Lung (tissue), 11 donors: ENCODE measurements at regions not wholly inside any gene's neighbourhood (a gene's known extent, or its start where the extent isn't known, plus 50 kb on each side); places are given as distances from the start of the nearest gene placed in this dataset.

Experiments
- ATAC-seq: fragments of 200-7000 bp; cut with Tn5 transposase; one replicate; pipeline ENCODE4 v1.9.1; 2020; ENCODE audit warnings: moderate number of reproducible peaks; ENCODE audit not compliant: insufficient read depth, low FRiP score
- DNase-seq, 3 donors: peaks; one replicate each; pipeline ENCODE4 v3.0.0-alpha.2; 2013 to 2017
- H3K27ac ChIP-seq, 2 donors: one replicate each; pipeline ENCODE4 v1.5.1; 2013; ENCODE audit warnings: mild to moderate bottlenecking in 2 of 2, moderate library complexity in 2 of 2, control low read depth in 1 of 2, inconsistent platforms in 1 of 2, low read depth in 1 of 2, low read length in 1 of 2
- H3K27me3 ChIP-seq, 3 donors: one replicate each; pipeline ENCODE4 v1.5.1; 2013; ENCODE audit warnings: low read length in 2 of 3; ENCODE audit not compliant: control insufficient read depth in 3 of 3, insufficient read depth in 3 of 3
- H3K36me3 ChIP-seq, 4 donors: one replicate each; pipeline ENCODE4 v1.5.1; 2013; ENCODE audit warnings: low read length in 4 of 4, mild to moderate bottlenecking in 1 of 4, moderate library complexity in 1 of 4; ENCODE audit not compliant: control insufficient read depth in 4 of 4, insufficient read depth in 4 of 4
- H3K4me1 ChIP-seq, 5 donors: one replicate each; pipeline ENCODE4 v1.5.1; 2013; ENCODE audit warnings: low read length in 5 of 5, mild to moderate bottlenecking in 2 of 5, moderate library complexity in 1 of 5; ENCODE audit not compliant: control insufficient read depth in 5 of 5, insufficient read depth in 5 of 5
- H3K4me3 ChIP-seq: one replicate; pipeline ENCODE4 v1.5.1; 2013; ENCODE audit warnings: mild to moderate bottlenecking, control low read depth, moderate library complexity
- H3K9ac ChIP-seq, 2 donors: one replicate each; pipeline ENCODE4 v1.5.1; 2013; ENCODE audit warnings: low read length in 2 of 2, control low read depth in 1 of 2; ENCODE audit not compliant: insufficient read depth in 1 of 2
- H3K9me3 ChIP-seq, 4 donors: one replicate each; pipeline ENCODE4 v1.5.1; 2013; ENCODE audit warnings: low read length in 3 of 4, mild to moderate bottlenecking in 1 of 4, moderate library complexity in 1 of 4; ENCODE audit not compliant: control insufficient read depth in 4 of 4, insufficient read depth in 3 of 4
- WGBS, 2 donors: extraction: QIAGEN DNeasy Blood & Tissue Kit; methylation state at CpG; one replicate each; pipeline ENCODE4 v1.1.7; 2013; 5-methylcytosine and 5-hydroxymethylcytosine counted together
- TF ChIP-seq, protein P1 (sequence below): IDR thresholded peaks from 2 replicates; pipeline ENCODE4 v1.5.1; 2012; ENCODE audit warnings: mild to moderate bottlenecking; ENCODE audit errors: control extremely low read depth, extremely low read depth
- donor health status: control.
- donor health status: control.
- donor health status: Bipolar disorder and iron deficiency.
- donor health status: healthy.
- donor health status: DM: yes; HTN: yes; CAD: no.

DNA sequence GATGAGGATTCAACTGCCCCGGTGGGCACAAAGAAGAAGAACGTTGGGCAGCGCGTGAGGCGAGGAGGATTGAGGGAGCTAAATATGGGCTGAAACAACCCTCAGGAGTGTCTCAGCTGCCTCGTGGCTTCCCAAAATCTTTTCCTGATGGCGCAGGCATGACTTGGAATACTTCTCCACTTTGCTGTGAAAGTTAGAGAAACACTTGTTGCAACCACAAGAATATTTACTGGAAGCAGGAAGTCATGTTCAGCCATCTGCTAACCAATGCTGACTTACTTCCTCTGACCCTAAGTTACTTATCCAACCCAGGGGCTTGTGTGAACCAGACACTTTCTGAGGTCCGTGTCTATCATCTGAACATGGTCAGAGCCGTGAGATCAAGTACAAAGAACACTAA, 148.8 kb downstream of the ARL4C start:
- TF ChIP-seq, protein P1, sequence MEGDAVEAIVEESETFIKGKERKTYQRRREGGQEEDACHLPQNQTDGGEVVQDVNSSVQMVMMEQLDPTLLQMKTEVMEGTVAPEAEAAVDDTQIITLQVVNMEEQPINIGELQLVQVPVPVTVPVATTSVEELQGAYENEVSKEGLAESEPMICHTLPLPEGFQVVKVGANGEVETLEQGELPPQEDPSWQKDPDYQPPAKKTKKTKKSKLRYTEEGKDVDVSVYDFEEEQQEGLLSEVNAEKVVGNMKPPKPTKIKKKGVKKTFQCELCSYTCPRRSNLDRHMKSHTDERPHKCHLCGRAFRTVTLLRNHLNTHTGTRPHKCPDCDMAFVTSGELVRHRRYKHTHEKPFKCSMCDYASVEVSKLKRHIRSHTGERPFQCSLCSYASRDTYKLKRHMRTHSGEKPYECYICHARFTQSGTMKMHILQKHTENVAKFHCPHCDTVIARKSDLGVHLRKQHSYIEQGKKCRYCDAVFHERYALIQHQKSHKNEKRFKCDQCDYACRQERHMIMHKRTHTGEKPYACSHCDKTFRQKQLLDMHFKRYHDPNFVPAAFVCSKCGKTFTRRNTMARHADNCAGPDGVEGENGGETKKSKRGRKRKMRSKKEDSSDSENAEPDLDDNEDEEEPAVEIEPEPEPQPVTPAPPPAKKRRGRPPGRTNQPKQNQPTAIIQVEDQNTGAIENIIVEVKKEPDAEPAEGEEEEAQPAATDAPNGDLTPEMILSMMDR = no peak
- Histone ChIP-seq H3K4me3 (no peak overlapping the region), H3K9me3 (peaks cover 0 to 3% (median 0%) of the 10 kb centered on the region in 4 donors), H3K9ac (no peak overlapping the region), H3K4me1 (peaks cover 0 to 15% (median 0%) of the 10 kb centered on the region in 5 donors), H3K27ac (no peak overlapping the region), H3K27me3 (peaks cover 0 to 2% (median 0%) of the 10 kb centered on the region in 3 donors), H3K36me3 (no peaks in the 10 kb centered on the region)
- 58 to 61% methylated on average over 9 of the region's 9 CpGs for WGBS, 2 donors
- DNase-seq (no peak), ATAC-seq (no peak)

DNA sequence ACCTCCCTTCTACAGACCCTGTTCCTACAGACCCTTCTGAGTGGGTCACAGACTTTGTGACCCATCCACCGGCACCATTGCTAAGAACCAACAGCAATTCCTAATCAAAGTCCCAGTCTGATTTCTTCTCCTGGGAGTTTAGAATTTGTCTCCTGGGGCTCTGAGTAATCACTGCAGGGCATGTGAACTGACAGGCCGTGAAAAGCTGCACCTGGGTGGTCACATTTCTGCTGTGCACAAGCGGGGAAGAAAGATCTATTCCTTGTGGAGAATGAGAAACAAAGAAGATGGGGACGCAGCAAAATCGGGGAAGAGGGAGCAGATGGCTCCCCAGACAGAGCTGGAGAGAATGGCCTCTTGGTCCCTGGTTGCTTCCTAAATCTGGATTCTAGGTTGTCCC, 151.0 kb downstream of the ARL4C start:
- ATAC-seq = no peak
- no peaks in the 10 kb centered on the region for H3K9me3 ChIP-seq
- H3K9ac ChIP-seq = no peak overlapping the region
- 92 to 95% methylated on average over 5 of the region's 5 CpGs for WGBS, 2 donors
- no peak for DNase-seq
- TF ChIP-seq, protein P1 = no peak
- H3K27me3 ChIP-seq = peaks cover 0 to 2% (median 0%) of the 10 kb centered on the region in 3 donors
- H3K4me3 ChIP-seq = no peak overlapping the region
- H3K4me1 ChIP-seq = peaks cover 0 to 18% (median 0%) of the 10 kb centered on the region in 5 donors
- H3K27ac ChIP-seq = no peak overlapping the region
- no peaks in the 10 kb centered on the region for H3K36me3 ChIP-seq

- no peaks in the 10 kb centered on the region for H3K9me3 ChIP-seq
- no peak overlapping the region for H3K27ac ChIP-seq
- H3K4me1 ChIP-seq = peaks cover 0 to 18% (median 0%) of the 10 kb centered on the region in 5 donors
- TF ChIP-seq, protein P1 = no peak
- no peak overlapping the region for H3K9ac ChIP-seq
- H3K4me3 ChIP-seq = no peak overlapping the region
- H3K36me3 ChIP-seq = no peaks in the 10 kb centered on the region
- WGBS, 2 donors = 87 to 88% methylated on average over 2 of the region's 2 CpGs
- H3K27me3 ChIP-seq = peaks cover 0 to 2% (median 0%) of the 10 kb centered on the region in 3 donors
- no peak for DNase-seq
- ATAC-seq = no peak
Observed at GRCh38 chr2:234344012-234344411, 152.9 kb downstream of the ARL4C start.

GRCh38 chr2:234343372-234343771, 153.5 kb downstream of the ARL4C start:
- Histone ChIP-seq H3K9me3 (no peaks in the 10 kb centered on the region), H3K9ac (no peak overlapping the region), H3K27ac (no peak overlapping the region), H3K27me3 (peaks cover 0 to 2% (median 0%) of the 10 kb centered on the region in 3 donors), H3K4me1 (peaks cover 0 to 18% (median 0%) of the 10 kb centered on the region in 5 donors), H3K4me3 (no peak overlapping the region), H3K36me3 (no peaks in the 10 kb centered on the region)
- 65 to 86% methylated on average over 1 of the region's 1 CpG for WGBS, 2 donors
- peak in 2 of 3 donors; percentile 54 to 58 for DNase-seq
- TF ChIP-seq, protein P1 = no peak
- ATAC-seq = no peak
